Amygdala (tissue), 56 donors: ENCODE measurements at regions not wholly inside any gene's neighbourhood (a gene's known extent, or its start where the extent isn't known, plus 50 kb on each side); places are given as distances from the start of the nearest gene placed in this dataset.
"Not testable (repeated sequence)": the region's sequence is repeated elsewhere in the genome, so short reads cannot be mapped to it uniquely, and the experiment has no call there.

Source experiments
- DNase-seq, 56 donors: peaks; one replicate each; lab custom pipeline; 2025; lab: John Stamatoyannopoulos, UW

DNA sequence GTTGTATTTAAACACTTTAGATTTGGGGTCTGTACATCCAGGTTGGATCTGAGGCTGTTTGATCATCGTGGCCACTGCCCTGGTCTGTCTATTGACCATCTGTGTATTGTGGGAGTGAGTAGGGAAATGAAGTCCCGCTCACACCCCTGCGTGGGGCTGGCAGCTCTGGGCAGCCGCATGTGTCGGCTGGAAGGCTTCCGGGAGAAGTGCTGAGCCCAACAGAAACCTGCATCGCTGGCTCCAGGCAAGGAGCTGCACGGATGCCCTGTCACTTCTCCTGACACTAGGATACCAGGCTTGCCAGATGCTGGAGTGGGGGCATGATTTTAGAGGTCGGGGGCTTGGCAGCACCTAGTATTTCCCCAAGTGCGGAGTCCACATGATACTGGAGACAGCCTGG, 93.6 kb downstream of the PHETA1 start:
- DNase-seq = peak in 1 of 56 donors; percentile 24

DNA sequence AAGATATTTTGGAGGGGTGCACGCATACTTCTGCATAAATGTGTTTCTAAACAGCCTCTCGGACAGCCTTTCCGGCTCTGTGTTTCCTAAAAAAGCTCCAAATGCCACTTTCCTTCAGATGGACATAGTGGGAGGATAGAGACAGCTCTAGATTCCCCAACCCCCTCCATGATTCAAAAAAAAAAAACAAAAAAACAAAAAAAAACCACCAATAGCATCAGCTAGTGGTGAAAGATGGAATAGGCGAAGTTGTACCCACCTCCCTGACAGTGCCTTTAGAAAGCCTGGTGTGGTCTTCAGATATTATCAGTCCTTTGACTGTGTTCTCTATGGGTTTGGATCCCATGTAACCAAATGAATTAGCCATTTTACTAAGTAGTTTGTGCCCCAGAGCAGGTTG, 94.1 kb downstream of the PHETA1 start:
- peak in 3 of 56 donors; percentile 17 to 30 (median 23) for DNase-seq

- no peak for DNase-seq
Measured at GRCh38 chr12:111271674-111272418, 97.0 kb downstream of the PHETA1 start.

DNA sequence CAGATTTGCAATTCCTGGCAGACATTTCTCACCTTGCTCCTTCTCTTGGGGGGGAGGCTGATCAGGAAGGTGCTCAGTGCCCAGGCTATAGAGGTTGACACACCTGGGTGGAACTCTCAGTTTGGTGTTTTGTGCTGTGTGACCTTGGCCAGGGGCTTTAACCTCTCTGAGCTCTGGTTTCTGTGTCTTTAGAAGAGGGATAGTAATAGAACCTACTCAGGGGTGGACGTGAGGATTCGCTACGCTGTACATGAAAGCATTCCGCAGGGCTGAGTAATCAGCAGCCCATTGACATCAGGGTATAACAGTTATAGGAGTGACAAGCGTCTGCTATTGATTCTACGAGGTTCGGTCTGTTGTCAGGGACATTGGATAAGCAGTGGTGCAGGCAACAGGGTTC, 98.1 kb downstream of the PHETA1 start:
- no peak for DNase-seq

DNA sequence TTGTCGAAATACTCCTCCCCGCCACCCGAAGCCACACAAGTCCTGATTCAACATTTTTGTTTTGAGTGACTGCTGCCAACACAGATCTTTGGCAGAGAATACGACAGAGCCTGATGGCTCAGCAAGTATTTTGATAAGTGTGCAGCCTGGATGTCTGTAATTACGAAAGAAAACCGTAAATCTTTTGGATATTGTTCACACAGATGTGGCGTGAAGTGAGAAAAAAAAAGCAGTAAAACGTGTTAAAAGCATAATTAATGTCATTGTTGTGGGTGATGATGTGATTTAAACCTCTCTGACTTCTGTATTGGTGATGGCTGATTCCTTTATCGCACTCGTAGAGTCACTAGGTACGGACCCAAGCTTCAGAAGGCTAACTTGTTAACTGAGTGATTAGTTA, 98.7 kb downstream of the PHETA1 start:
- no peak for DNase-seq

DNA sequence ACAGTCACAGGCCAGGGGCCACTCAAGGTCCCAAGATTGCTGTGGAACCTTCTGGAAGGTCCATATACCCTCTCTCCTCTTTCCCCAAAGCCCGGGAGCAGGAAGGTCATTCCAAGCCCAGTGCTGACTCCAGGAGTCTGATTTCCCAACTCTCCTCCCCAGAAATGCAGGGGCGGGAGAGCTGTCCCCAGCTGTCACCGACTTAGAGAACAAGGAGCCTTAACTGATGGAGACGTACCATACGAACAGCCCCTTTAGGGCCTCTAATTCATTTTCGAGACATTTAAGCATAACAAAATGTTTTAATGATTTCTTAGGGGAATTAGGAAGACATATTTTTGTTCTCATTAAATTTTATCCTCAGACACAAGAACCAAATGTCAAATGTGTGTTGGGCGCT, 99.2 kb downstream of the PHETA1 start:
- no peak for DNase-seq

GRCh38 chr12:111268738-111269572, 99.9 kb downstream of the PHETA1 start:
- no peak for DNase-seq

DNA sequence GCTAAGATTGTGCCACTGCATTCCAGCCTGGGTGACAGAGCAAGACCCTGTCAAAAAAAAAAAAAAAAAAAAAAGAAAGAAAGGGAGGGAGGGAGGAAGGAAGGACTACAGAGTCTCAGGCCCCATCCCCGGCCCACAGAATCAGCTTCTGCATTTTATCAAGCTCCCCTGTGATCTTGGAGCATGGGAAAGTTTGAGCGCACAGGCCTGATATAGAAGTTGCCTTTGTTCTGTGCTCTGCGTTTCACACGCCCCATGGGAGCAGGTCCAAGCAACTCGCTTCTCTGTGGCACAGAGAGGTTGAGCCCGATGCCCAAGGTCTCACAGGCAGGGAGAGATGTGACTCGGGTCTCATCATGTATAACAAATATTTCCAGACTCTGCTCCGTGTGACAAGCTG, 101.8 kb downstream of the PHETA1 start:
- DNase-seq = no peak

GRCh38 chr12:111261911-111262676, 106.8 kb downstream of the PHETA1 start:
- DNase-seq = no peak

GRCh38 chr12:111260732-111261131, 108.2 kb downstream of the PHETA1 start:
- no peak for DNase-seq

- DNase-seq = no peak
Measured at GRCh38 chr12:111259231-111259630, 109.7 kb downstream of the PHETA1 start.

- not testable (repeated sequence) for DNase-seq
Measured at GRCh38 chr12:111258081-111258480, 110.8 kb downstream of the PHETA1 start.

DNA sequence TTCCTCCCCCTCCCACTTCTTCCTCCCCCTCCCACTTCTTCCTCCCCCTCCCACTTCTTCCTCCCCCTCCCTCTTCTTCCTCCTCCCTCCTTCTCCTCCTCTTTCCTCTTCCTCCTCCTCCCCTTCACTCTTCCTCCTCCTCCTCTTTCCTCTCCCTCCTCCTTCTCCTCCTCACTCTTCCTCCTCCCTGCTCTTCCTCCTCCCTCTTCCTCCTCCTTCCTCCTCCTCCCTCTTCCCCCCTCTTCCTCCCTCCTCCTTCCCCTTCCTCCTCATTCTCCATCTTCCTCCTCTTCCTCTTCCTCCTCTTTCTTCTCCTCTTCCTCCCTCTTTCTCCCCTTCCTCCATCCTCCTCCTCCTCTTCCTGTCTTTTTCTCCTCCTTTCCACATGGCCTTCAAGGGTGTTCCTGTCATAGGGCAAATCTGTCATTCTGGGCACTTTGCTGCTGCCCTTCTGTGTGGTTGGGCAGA, 111.4 kb downstream of the PHETA1 start:
- no peak for DNase-seq

DNA sequence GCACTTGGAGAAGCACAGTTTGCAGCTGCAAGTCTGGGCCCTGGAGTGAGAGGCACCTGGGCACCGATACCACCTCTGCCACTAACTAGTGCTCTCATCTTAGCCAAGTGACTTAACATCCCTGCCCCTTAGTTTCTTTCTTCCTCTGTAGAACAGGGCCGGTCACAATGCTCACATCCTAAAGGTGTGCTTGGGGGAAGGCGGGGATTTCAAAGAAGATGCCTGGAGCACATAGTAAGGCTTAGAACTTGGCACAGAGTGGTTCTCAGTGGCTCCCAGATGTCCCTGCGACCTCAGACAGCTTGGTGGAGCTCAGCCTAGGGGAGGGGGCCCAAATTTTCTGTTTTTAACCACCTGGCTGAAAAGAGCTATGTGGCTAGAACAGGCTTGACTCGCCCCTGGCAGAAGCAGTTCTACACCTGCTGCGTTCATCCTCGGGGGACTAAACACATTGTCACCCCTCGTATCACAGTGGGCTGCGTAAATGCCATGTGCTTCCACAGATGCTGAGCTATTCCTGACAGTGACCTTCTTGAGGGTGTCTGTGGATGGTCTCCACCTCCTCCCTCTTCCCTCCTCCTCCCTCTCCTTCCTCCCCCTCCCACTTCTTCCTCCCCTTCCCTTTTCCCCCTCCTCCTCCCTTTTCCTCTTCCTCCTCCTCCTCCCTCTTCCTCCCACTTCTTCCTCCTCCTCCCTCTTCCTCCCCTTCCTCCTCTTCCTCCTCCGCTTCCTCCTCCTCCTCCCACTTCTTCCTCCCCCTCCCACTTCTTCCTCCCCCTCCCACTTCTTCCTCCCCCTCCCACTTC, 112.1 kb downstream of the PHETA1 start:
- DNase-seq = no peak

GRCh38 chr12:111255261-111255660, 113.6 kb downstream of the PHETA1 start:
- no peak for DNase-seq

- no peak for DNase-seq
Measured at GRCh38 chr12:111254106-111254505, 114.8 kb downstream of the PHETA1 start.

- no peak for DNase-seq
Measured at GRCh38 chr12:111253213-111253612, 115.7 kb downstream of the PHETA1 start.

DNA sequence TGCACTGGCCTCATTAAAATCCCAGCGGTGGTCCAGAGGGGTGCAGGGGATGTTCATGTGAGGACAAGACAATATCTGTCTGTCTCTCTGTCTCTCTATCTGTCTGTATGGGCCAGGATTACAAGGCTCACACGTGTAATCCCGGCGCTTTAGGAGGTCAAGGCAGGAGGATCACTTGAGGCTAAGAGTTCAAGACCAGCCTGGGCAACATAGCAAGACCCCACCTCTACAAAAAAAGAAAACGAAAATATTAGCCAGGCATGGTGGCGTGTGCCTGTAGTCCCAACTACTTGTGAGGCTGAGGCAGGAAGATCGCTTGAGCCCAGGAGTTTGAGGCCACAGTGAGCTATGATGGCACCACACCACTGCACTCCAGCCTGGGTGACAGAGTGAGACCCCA, 117.1 kb downstream of the PHETA1 start:
- DNase-seq = no peak

- DNase-seq = no peak
Measured at GRCh38 chr12:111251058-111251730, 117.7 kb downstream of the PHETA1 start.
